Breast epithelium (tissue), 3 donors: ENCODE measurements at regions not wholly inside any gene's neighbourhood (a gene's known extent, or its start where the extent isn't known, plus 50 kb on each side); places are given as distances from the start of the nearest gene placed in this dataset.

Experiments
- POLR2AphosphoS5 ChIP-seq, 3 donors: sonication (generic); formaldehyde crosslinking; IDR thresholded peaks; one replicate each; pipeline ENCODE4 v1.6.1; 2017; ENCODE audit warnings: antibody characterized with exemption in 3 of 3
- TF ChIP-seq, protein P1 (sequence below), 3 donors: fragments of 450-650 bp; IDR thresholded peaks; one replicate each; pipeline ENCODE4 v1.5.1; 2016 to 2017; ENCODE audit warnings: antibody characterized with exemption in 3 of 3, mild to moderate bottlenecking in 3 of 3, moderate library complexity in 3 of 3

DNA sequence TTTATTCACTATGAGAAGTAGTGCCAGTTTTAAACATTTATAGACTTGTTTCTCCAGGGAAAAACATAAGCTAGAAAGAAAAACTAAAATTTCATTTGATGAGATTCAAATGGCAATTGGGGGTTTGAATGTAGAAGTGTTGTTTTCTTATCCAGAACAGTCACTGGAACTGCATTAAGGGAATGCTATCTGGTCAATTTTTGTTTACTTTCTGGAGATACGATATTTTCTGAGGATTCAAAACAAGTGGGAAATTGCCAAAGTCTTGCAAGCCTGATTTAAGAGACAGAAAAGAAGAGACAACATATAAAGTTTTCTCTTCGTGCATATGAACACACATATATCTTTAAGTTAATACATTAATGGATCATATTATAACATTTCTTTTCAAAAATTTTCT, 118.4 kb downstream of the NXNL2 start:
- TF ChIP-seq, protein P1, sequence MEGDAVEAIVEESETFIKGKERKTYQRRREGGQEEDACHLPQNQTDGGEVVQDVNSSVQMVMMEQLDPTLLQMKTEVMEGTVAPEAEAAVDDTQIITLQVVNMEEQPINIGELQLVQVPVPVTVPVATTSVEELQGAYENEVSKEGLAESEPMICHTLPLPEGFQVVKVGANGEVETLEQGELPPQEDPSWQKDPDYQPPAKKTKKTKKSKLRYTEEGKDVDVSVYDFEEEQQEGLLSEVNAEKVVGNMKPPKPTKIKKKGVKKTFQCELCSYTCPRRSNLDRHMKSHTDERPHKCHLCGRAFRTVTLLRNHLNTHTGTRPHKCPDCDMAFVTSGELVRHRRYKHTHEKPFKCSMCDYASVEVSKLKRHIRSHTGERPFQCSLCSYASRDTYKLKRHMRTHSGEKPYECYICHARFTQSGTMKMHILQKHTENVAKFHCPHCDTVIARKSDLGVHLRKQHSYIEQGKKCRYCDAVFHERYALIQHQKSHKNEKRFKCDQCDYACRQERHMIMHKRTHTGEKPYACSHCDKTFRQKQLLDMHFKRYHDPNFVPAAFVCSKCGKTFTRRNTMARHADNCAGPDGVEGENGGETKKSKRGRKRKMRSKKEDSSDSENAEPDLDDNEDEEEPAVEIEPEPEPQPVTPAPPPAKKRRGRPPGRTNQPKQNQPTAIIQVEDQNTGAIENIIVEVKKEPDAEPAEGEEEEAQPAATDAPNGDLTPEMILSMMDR (IDR thresholded peaks at IDR 0.05), result no peak
- no peak for TF ChIP-seq POLR2AphosphoS5 (IDR thresholded peaks at IDR 0.05)
